Ascending aorta (tissue), 2 donors: ENCODE measurements at regions not wholly inside any gene's neighbourhood (a gene's known extent, or its start where the extent isn't known, plus 50 kb on each side); places are given as distances from the start of the nearest gene placed in this dataset.

Experiments
- DNase-seq, 2 donors: peaks; one replicate each; pipeline ENCODE4 v3.0.0-alpha.2; 2019; ENCODE audit warnings: low spot score in 2 of 2
- H3K27ac ChIP-seq, 2 donors: fragments of 200-600 bp; sonication (generic); one replicate each; pipeline ENCODE4 v1.5.1; 2016 to 2017; ENCODE audit warnings: mild to moderate bottlenecking in 1 of 2
- H3K27me3 ChIP-seq: fragments of 200-600 bp; sonication (generic); one replicate; pipeline ENCODE4 v1.5.1; 2017
- H3K36me3 ChIP-seq, 2 donors: fragments of 200-600 bp; sonication (generic); one replicate each; pipeline ENCODE4 v1.5.1; 2016
- H3K4me1 ChIP-seq, 2 donors: fragments of 200-600 bp; sonication (generic); one replicate each; pipeline ENCODE4 v1.5.1; 2016 to 2017; ENCODE audit warnings: mild to moderate bottlenecking in 1 of 2
- H3K4me3 ChIP-seq, 2 donors: fragments of 200-600 bp; sonication (generic); one replicate each; pipeline ENCODE4 v1.5.1; 2016 to 2017; ENCODE audit warnings: mild to moderate bottlenecking in 1 of 2
- H3K9me3 ChIP-seq, 2 donors: fragments of 200-600 bp; sonication (generic); one replicate each; pipeline ENCODE4 v1.5.1; 2016
- intact Hi-C: fragments of 100-400 bp; cut with DNase I; formaldehyde crosslinking; loops from one replicate; pipeline ENCODE4 v1.15.1; 2023
- TF ChIP-seq, protein P1 (sequence below), 3 experiments: fragments of 200-600 bp in 2 of 3; fragments of 450-650 bp in 1 of 3; sonication (generic) in 2 of 3; IDR thresholded peaks; one replicate each; pipeline ENCODE4 v1.5.1; 2016 to 2019; ENCODE audit warnings: antibody characterized with exemption in 3 of 3, mild to moderate bottlenecking in 1 of 3, moderate library complexity in 1 of 3

DNA sequence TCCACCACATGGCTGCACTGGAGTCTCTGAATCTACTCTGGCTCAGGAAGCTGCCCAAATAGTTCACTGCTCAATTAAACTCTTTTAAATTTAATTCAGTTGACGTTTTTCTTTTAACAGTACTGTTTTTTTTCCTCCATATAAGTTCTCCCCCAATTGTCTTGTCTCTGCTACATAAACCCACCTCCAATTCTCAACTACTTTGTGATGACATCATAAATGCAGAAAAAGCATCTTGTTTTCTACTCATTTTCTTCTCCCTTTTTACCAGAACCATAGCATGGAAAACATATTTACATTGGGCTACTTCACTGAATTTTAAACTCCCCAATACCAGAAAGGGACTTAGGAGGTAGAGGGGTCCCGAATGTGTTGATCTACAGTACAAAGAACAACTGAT is 270.4 kb downstream of the GPD2 start:
- no peaks in the 10 kb centered on the region for H3K36me3 ChIP-seq
- no peaks in the 10 kb centered on the region for H3K9me3 ChIP-seq
- TF ChIP-seq, protein P1, sequence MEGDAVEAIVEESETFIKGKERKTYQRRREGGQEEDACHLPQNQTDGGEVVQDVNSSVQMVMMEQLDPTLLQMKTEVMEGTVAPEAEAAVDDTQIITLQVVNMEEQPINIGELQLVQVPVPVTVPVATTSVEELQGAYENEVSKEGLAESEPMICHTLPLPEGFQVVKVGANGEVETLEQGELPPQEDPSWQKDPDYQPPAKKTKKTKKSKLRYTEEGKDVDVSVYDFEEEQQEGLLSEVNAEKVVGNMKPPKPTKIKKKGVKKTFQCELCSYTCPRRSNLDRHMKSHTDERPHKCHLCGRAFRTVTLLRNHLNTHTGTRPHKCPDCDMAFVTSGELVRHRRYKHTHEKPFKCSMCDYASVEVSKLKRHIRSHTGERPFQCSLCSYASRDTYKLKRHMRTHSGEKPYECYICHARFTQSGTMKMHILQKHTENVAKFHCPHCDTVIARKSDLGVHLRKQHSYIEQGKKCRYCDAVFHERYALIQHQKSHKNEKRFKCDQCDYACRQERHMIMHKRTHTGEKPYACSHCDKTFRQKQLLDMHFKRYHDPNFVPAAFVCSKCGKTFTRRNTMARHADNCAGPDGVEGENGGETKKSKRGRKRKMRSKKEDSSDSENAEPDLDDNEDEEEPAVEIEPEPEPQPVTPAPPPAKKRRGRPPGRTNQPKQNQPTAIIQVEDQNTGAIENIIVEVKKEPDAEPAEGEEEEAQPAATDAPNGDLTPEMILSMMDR (IDR thresholded peaks at IDR 0.05): no peak
- no peak for DNase-seq
- H3K27ac ChIP-seq: no peak overlapping the region
- no peak overlapping the region for H3K4me3 ChIP-seq
- no peaks in the 10 kb centered on the region for H3K27me3 ChIP-seq
- no peaks in the 10 kb centered on the region for H3K4me1 ChIP-seq
- intact Hi-C loops: no loop called here

DNA sequence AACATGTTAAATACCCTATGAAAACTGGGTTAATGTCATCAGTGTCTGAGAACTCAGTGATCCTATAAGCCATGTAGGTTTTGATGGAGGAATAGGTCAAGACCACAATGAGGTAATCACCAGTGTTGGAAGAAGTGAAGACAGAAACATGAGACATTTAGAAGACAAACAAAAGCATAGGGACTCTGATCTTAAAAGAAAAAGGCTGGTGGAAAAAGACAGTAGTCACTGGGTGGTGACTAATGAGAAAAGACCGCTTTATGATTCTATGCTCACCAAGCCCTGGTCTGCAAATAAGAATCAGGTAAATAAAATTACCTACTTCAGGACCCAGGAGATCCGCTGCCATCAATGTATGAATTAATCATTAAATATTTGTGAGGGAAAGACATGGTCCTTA is 271.9 kb downstream of the GPD2 start:
- no peaks in the 10 kb centered on the region for H3K4me1 ChIP-seq
- H3K9me3 ChIP-seq: no peaks in the 10 kb centered on the region
- DNase-seq: no peak
- TF ChIP-seq, protein P1 (IDR thresholded peaks at IDR 0.05): no peak
- H3K4me3 ChIP-seq: no peak overlapping the region
- no peaks in the 10 kb centered on the region for H3K27me3 ChIP-seq
- intact Hi-C loops: no loop called here
- no peaks in the 10 kb centered on the region for H3K36me3 ChIP-seq
- H3K27ac ChIP-seq: no peak overlapping the region

DNA sequence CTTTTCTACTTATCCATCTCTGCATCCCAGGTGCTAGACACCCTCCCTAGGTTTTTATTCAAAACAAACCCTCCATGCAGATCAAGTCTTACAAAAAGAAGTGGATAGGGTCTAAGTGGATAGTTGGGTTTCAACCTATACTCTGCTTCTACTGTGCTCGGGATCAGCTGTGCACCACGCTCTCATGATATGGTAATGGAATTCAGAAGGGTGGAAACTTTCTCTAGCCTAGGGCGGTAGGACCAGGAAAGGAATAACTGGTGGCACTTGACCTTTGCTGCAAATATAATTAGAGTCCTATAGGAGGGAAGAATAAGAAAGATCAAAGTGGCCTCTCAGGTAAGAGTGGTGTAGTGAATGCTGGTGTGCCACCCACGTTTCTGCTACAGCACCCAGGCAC is 272.9 kb downstream of the GPD2 start:
- Histone ChIP-seq H3K4me3 (no peak overlapping the region), H3K36me3 (no peaks in the 10 kb centered on the region), H3K4me1 (no peaks in the 10 kb centered on the region), H3K27me3 (no peaks in the 10 kb centered on the region), H3K27ac (no peak overlapping the region), H3K9me3 (no peaks in the 10 kb centered on the region)
- no peak for DNase-seq
- intact Hi-C loops: no loop called here
- TF ChIP-seq, protein P1 (IDR thresholded peaks at IDR 0.05): no peak

DNA sequence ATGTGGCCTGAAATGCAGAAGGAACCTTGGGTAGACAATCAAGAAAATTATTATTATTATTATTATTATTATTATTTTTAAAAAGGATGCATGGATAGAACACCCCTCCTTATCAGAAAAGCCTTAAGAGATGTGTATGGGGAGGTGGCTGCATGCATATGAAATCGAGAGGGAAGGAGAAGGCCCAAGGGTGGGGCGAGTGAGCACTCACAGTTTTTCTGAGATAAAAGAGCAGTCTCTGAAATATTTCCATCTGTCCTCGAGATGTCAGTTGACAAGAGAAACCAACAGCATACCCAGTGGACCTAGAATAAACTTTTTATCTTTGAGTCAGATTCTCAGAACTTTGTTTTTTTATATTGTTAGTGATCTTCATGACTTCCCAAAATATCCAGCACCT is 282.9 kb downstream of the GPD2 start:
- no peak for DNase-seq
- no peaks in the 10 kb centered on the region for H3K36me3 ChIP-seq
- H3K4me3 ChIP-seq: no peak overlapping the region
- peaks cover 0 to 3% of the 10 kb centered on the region in 2 donors for H3K9me3 ChIP-seq
- no peaks in the 10 kb centered on the region for H3K27me3 ChIP-seq
- no peaks in the 10 kb centered on the region for H3K4me1 ChIP-seq
- intact Hi-C loops: no loop called here
- H3K27ac ChIP-seq: no peak overlapping the region
- TF ChIP-seq, protein P1 (IDR thresholded peaks at IDR 0.05): no peak

DNA sequence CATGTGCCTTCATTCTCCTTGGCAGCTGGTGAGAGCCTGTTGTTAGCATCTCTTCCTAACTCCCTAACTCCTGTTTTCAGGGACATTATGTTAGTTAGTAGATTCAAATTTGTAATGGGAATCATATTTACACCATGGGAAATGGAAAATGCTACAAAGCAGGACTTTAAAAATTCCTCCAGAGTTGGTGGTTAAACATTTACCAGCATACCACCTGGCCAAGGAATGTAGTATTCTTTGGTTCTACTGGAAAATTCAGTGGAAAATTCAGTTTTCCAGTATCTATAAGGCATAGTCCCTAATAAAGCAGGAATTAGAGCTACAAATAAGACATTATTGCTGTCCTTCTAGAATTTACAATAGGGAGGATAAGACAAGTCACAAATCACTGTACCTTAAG is 291.7 kb downstream of the GPD2 start:
- DNase-seq: no peak
- Histone ChIP-seq H3K27ac (no peak overlapping the region), H3K27me3 (no peaks in the 10 kb centered on the region), H3K36me3 (no peaks in the 10 kb centered on the region), H3K9me3 (no peaks in the 10 kb centered on the region), H3K4me3 (no peak overlapping the region), H3K4me1 (no peaks in the 10 kb centered on the region)
- TF ChIP-seq, protein P1 (IDR thresholded peaks at IDR 0.05): no peak
- intact Hi-C loops: no loop called here

DNA sequence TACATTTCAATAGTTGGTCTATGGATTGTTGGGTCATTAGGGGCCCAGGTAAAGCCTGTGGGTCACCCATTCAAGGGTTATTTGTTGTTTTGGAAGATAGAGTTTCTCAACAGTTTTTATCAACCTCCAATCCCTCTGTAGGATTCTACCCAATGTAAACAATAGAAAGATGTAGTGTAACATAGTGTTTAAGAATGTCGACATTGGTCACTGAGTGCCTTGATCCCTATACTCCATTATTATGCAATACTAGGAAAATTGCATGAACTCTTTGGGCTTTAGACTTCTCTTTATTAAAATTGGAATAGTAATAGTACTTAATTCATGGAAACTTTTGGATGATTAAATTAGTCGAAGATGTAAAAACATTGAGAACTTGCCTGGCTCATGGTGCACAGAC is 292.1 kb downstream of the GPD2 start:
- no peaks in the 10 kb centered on the region for H3K36me3 ChIP-seq
- no peak overlapping the region for H3K4me3 ChIP-seq
- no peak overlapping the region for H3K27ac ChIP-seq
- no peak for DNase-seq
- H3K4me1 ChIP-seq: no peaks in the 10 kb centered on the region
- TF ChIP-seq, protein P1 (IDR thresholded peaks at IDR 0.05): no peak
- no peaks in the 10 kb centered on the region for H3K27me3 ChIP-seq
- intact Hi-C loops: no loop called here
- H3K9me3 ChIP-seq: no peaks in the 10 kb centered on the region
